Epithelial cell of proximal tubule (primary cell): ENCODE measurements at regions not wholly inside any gene's neighbourhood (a gene's known extent, or its start where the extent isn't known, plus 50 kb on each side); places are given as distances from the start of the nearest gene placed in this dataset.

ENCODE experiments used
- DNase-seq: peaks from one replicate; pipeline ENCODE4 v3.0.0-alpha.2; 2011; ENCODE audit warnings: low read depth
- H3K4me3 ChIP-seq: 2 replicates; pipeline ENCODE4 v1.5.1; 2011; ENCODE audit warnings: low read depth, mild to moderate bottlenecking, low read length
- CTCF ChIP-seq: conservative IDR thresholded peaks from 2 replicates; pipeline ENCODE4 v1.5.1; 2012; ENCODE audit warnings: low read depth, mild to moderate bottlenecking, low read length

GRCh38 chr22:48938741-48939140 lies 888.9 kb downstream of the BRD1 start:
- H3K4me3 ChIP-seq = no peak overlapping the region
- no peak for TF ChIP-seq CTCF
- DNase-seq = no peak

GRCh38 chr22:48937032-48937639 lies 890.5 kb downstream of the BRD1 start:
- H3K4me3 ChIP-seq = no peak overlapping the region
- no peak for DNase-seq
- TF ChIP-seq CTCF = no peak

GRCh38 chr22:48936391-48936790 lies 891.3 kb downstream of the BRD1 start:
- no peak overlapping the region for H3K4me3 ChIP-seq
- no peak for TF ChIP-seq CTCF
- no peak for DNase-seq

- TF ChIP-seq CTCF = no peak
- no peak overlapping the region for H3K4me3 ChIP-seq
- no peak for DNase-seq
These were observed 893.2 kb downstream of the BRD1 start for GRCh38 chr22:48934446-48934845.

- DNase-seq = no peak
- TF ChIP-seq CTCF = no peak
- H3K4me3 ChIP-seq = no peak overlapping the region
These were observed 896.2 kb downstream of the BRD1 start for GRCh38 chr22:48931452-48931851.

GRCh38 chr22:48929276-48929790 lies 898.3 kb downstream of the BRD1 start:
- no peak overlapping the region for H3K4me3 ChIP-seq
- DNase-seq = no peak
- TF ChIP-seq CTCF = no peak

GRCh38 chr22:48927591-48927990 lies 900.1 kb downstream of the BRD1 start:
- TF ChIP-seq CTCF = no peak
- H3K4me3 ChIP-seq = no peak overlapping the region
- DNase-seq = no peak
